ENCODE measurements at regions not wholly inside any gene's neighbourhood (a gene's known extent, or its start where the extent isn't known, plus 50 kb on each side); places are given as distances from the start of the nearest gene placed in this dataset.

- TF ChIP-seq TAF1 (IDR thresholded peaks at IDR 0.05; ENCODE audit: borderline replicate concordance, insufficient read depth, low read length) (no peak), POLR2AphosphoS5 (IDR thresholded peaks at IDR 0.05; ENCODE audit: low read depth, low read length) (no peak), REST (IDR thresholded peaks at IDR 0.05; ENCODE audit: insufficient read depth in 1 of 2, low read depth in 2 of 2, low read length in 2 of 2) (no peak)
These were observed 1585.2 kb downstream of the EFNA5 start for GRCh38 chr5:106085556-106085955.

Data from PFSK-1 (cell line).